B cell (primary cell): ENCODE measurements at regions not wholly inside any gene's neighbourhood (a gene's known extent, or its start where the extent isn't known, plus 50 kb on each side); places are given as distances from the start of the nearest gene placed in this dataset.

Source experiments
- ATAC-seq: fragments of 200-7000 bp; cut with Tn5 transposase; one replicate; pipeline ENCODE4 v1.10.0; 2021; ENCODE audit warnings: low read depth, mild to moderate bottlenecking, moderate number of reproducible peaks, moderate library complexity
- CTCF ChIA-PET: fragments of 350-600 bp; sonication (Branson Sonifier 250); formaldehyde crosslinking; loops from one replicate; lab custom pipeline; 2021; ENCODE audit warnings: antibody characterized with exemption, inconsistent platforms; lab: Charles Lee
- POLR2A ChIA-PET: fragments of 350-600 bp; sonication (Branson Sonifier 250); formaldehyde crosslinking; loops from one replicate; lab custom pipeline; 2021; ENCODE audit warnings: antibody characterized with exemption; lab: Charles Lee
- DNase-seq: peaks from one replicate; pipeline ENCODE4 v3.0.0; 2013
- H2AFZ ChIP-seq: 2 replicates; pipeline ENCODE4 v1.6.1; 2012; ENCODE audit warnings: mild to moderate bottlenecking, low read depth, low read length; ENCODE audit not compliant: insufficient read depth, poor library complexity, severe bottlenecking
- H3K27ac ChIP-seq, 2 donors: 1 replicate in 1 of 2; 2 replicates in 1 of 2; pipeline ENCODE4 v1.5.1; 2012 to 2013; ENCODE audit warnings: low read length in 2 of 2, mild to moderate bottlenecking in 2 of 2, moderate library complexity in 1 of 2
- H3K27me3 ChIP-seq, 4 experiments: fragments of 200-600 bp in 1 of 4; sonication (generic) in 1 of 4; replicated peaks in 1 of 4; 1 replicate in 2 of 4; 2 replicates in 2 of 4; pipeline versions ENCODE4 v1.6.1 to v1.7.0; 2013 to 2016; ENCODE audit warnings: low read length in 3 of 4, mild to moderate bottlenecking in 2 of 4, mixed read lengths in 1 of 4, moderate library complexity in 1 of 4; ENCODE audit not compliant: insufficient read depth in 4 of 4, control insufficient read depth in 3 of 4; ENCODE audit errors: control extremely low read depth in 1 of 4
- H3K36me3 ChIP-seq, 2 experiments: replicated peaks in 1 of 2; 1 replicate in 1 of 2; 2 replicates in 1 of 2; pipeline versions ENCODE4 v1.6.1 to v1.7.1; 2013; ENCODE audit warnings: low read length in 1 of 2; ENCODE audit not compliant: insufficient read depth in 2 of 2, control insufficient read depth in 1 of 2; ENCODE audit errors: control extremely low read depth in 1 of 2, extremely low read depth in 1 of 2
- H3K4me1 ChIP-seq, 2 donors: fragments of 200-600 bp in 1 of 2; sonication (generic) in 1 of 2; 1 replicate in 1 of 2; 2 replicates in 1 of 2; pipeline versions ENCODE4 v1.5.1 to v1.6.1; 2013 to 2017; ENCODE audit warnings: low read length in 2 of 2; ENCODE audit not compliant: control insufficient read depth in 2 of 2, insufficient read depth in 2 of 2
- H3K4me2 ChIP-seq: replicated peaks from 2 replicates; pipeline ENCODE3; 2012; ENCODE audit warnings: mild to moderate bottlenecking, low read depth, low read length; ENCODE audit not compliant: poor library complexity, severe bottlenecking
- H3K4me3 ChIP-seq, 5 experiments: fragments of 200-600 bp in 1 of 5; sonication (generic) in 1 of 5; 1 replicate in 3 of 5; 2 replicates in 2 of 5; pipeline versions ENCODE4 v1.5.1 to v1.7.0; 2011 to 2016; ENCODE audit warnings: low read length in 4 of 5, mild to moderate bottlenecking in 4 of 5, low read depth in 2 of 5, control low read depth in 1 of 5, moderate library complexity in 1 of 5; ENCODE audit not compliant: insufficient read depth in 1 of 5; ENCODE audit errors: control extremely low read depth in 1 of 5, extremely low read depth in 1 of 5
- H3K79me2 ChIP-seq: fragments of 200-600 bp; sonication (generic); one replicate; pipeline ENCODE4 v1.6.0; 2016; ENCODE audit warnings: low read length; ENCODE audit not compliant: control insufficient read depth, insufficient read depth
- H3K9ac ChIP-seq: fragments of 200-600 bp; sonication (generic); 2 replicates; pipeline ENCODE4 v1.6.1; 2017; ENCODE audit warnings: mild to moderate bottlenecking, low read length, moderate library complexity
- H3K9me3 ChIP-seq, 3 donors: one replicate each; pipeline versions ENCODE4 v1.6.1 to v1.7.1; 2013; ENCODE audit warnings: low read length in 2 of 3; ENCODE audit not compliant: control insufficient read depth in 2 of 3, insufficient read depth in 1 of 3; ENCODE audit errors: control extremely low read depth in 1 of 3
- H4K20me1 ChIP-seq: 2 replicates; pipeline ENCODE4 v1.6.0; 2012; ENCODE audit warnings: mild to moderate bottlenecking, low read length; ENCODE audit not compliant: insufficient read depth, control insufficient read depth, poor library complexity, severe bottlenecking
- H3K27ac Mint-ChIP-seq: one replicate; pipeline ENCODE4 v1.8.0; 2021; ENCODE audit warnings: mixed read lengths
- H3K27me3 Mint-ChIP-seq: one replicate; pipeline ENCODE4 v1.8.0; 2021; ENCODE audit warnings: mixed read lengths
- H3K4me1 Mint-ChIP-seq: one replicate; pipeline ENCODE4 v1.8.0; 2021; ENCODE audit warnings: mixed read lengths
- H3K4me3 Mint-ChIP-seq: one replicate; pipeline ENCODE4 v1.8.0; 2021; ENCODE audit warnings: mixed read lengths
- H3K9me3 Mint-ChIP-seq: one replicate; pipeline ENCODE4 v1.8.0; 2022; ENCODE audit warnings: mixed read lengths; ENCODE audit not compliant: insufficient read depth
- CTCF ChIP-seq: fragments of 200-600 bp; IDR thresholded peaks from one replicate; pipeline ENCODE4 v1.8.0; 2022; ENCODE audit warnings: antibody characterized with exemption, mild to moderate bottlenecking
- EZH2 ChIP-seq: IDR thresholded peaks from 2 replicates; pipeline ENCODE4 v1.6.1; 2012; ENCODE audit warnings: borderline replicate concordance, low read depth, mild to moderate bottlenecking, moderate library complexity, low read length; ENCODE audit not compliant: insufficient read depth, poor library complexity, severe bottlenecking
- WGBS: methylation state at CpG from one replicate; pipeline ENCODE4 v1.1.5; 2013; ENCODE audit warnings: missing lambda C conversion rate; ENCODE audit not compliant: insufficient coverage; 5-methylcytosine and 5-hydroxymethylcytosine counted together
- intact Hi-C: fragments of 100-400 bp; cut with micrococcal nuclease; formaldehyde crosslinking; loops from one replicate; pipeline ENCODE4 v1.10.0; 2022

GRCh38 chr3:176958560-176958959 is 238.7 kb downstream of the TBL1XR1 start:
- Histone ChIP-seq H3K9me3 (no peaks in the 10 kb centered on the region), H3K27me3 (peaks cover 0 to 7% (median 0%) of the 10 kb centered on the region in 4 experiments), H3K9ac (no peak overlapping the region), H3K4me1 (no peaks in the 10 kb centered on the region), H3K27ac (no peak overlapping the region), H3K79me2 (no peaks in the 10 kb centered on the region), H3K36me3 (no peaks in the 10 kb centered on the region), H2AFZ (no peak overlapping the region), H3K4me2 (no peak overlapping the region), H3K4me3 (no peak overlapping the region), H4K20me1 (no peaks in the 10 kb centered on the region)
- intact Hi-C loops, result no loop called here
- no peak for DNase-seq
- Mint-ChIP-seq H3K4me1 (no peaks in the 10 kb centered on the region), H3K4me3 (no peak overlapping the region), H3K9me3 (no peaks in the 10 kb centered on the region), H3K27ac (no peak overlapping the region), H3K27me3 (peaks cover 3% of the 10 kb centered on the region)
- 78% methylated on average over 1 of the region's 2 CpGs for WGBS
- no peak for ATAC-seq
- POLR2A ChIA-PET, result no interaction called here
- CTCF ChIA-PET, result no interaction called here
- no peak for TF ChIP-seq EZH2

GRCh38 chr3:176954517-176954916 is 242.8 kb downstream of the TBL1XR1 start:
- POLR2A ChIA-PET, result no interaction called here
- ATAC-seq (no peak), DNase-seq (no peak)
- H3K27ac ChIP-seq, result no peak overlapping the region
- TF ChIP-seq CTCF, result no peak
- no peak for TF ChIP-seq EZH2
- no peak overlapping the region for H3K4me3 ChIP-seq
- H3K27me3 ChIP-seq, result peaks cover 0 to 3% (median 0%) of the 10 kb centered on the region in 4 experiments
- H3K4me2 ChIP-seq, result no peak overlapping the region
- H3K36me3 ChIP-seq, result no peaks in the 10 kb centered on the region
- H3K79me2 ChIP-seq, result no peaks in the 10 kb centered on the region
- CTCF ChIA-PET, result interaction anchor here (1.4 kb wide), 1 partner anchor 16 kb away, joined by 4 read pairs; no protein-coding TSS in a partner anchor
- no peak overlapping the region for H3K9ac ChIP-seq
- 100% methylated on average over 1 of the region's 2 CpGs for WGBS
- H3K4me1 ChIP-seq, result no peaks in the 10 kb centered on the region
- H3K9me3 Mint-ChIP-seq, result no peaks in the 10 kb centered on the region
- H3K27me3 Mint-ChIP-seq, result no peaks in the 10 kb centered on the region
- intact Hi-C loops, result no loop called here
- no peaks in the 10 kb centered on the region for H4K20me1 ChIP-seq
- no peak overlapping the region for H2AFZ ChIP-seq
- H3K4me3 Mint-ChIP-seq, result no peak overlapping the region
- H3K4me1 Mint-ChIP-seq, result no peaks in the 10 kb centered on the region
- H3K9me3 ChIP-seq, result no peaks in the 10 kb centered on the region
- no peak overlapping the region for H3K27ac Mint-ChIP-seq
